ENCODE measurements at regions not wholly inside any gene's neighbourhood (a gene's known extent, or its start where the extent isn't known, plus 50 kb on each side); places are given as distances from the start of the nearest gene placed in this dataset.

DNA sequence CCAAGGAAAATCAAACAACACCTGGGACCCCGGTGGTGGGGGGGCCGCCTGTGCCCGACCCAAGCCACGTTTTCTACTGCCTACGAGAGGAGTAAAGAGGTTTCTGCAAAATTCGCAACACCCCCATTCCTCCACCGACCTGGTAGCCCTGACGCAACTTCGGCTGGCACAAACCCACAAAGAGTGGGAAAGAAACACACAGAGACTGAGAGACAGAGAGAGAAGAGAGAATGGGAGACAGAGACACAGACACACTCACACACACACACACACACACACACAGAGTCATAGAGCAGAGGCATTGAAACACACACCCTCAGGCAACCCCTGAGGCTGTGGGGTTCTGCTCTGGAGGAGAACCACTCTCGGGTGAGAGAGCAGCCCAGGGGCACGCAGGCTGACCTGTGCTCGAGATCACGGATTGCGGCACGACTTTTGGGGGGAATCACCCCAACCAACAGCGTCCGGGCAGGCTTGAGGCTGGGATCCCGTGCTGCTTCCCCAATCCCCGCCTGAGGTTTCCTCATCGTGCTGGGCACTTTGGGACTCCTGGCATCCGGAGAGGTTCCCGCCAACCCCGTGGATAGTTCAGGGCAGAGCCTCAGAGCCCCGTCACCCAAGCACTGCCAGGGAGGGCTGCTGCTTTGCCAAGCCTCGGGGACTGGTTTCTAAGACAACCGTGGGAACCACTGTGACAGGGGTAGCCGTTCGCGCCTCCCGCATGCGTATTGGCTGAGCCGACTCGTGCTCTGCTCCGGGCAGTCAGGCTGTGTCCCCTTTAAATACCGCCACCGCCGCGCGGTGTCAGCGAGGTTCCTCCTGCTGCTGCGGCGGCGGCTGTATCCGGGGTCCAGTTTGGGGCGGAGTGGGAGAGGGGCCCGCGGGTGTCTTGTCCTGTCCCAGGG lies 682.4 kb upstream of the TPTE start:
- TF ChIP-seq, protein P1, sequence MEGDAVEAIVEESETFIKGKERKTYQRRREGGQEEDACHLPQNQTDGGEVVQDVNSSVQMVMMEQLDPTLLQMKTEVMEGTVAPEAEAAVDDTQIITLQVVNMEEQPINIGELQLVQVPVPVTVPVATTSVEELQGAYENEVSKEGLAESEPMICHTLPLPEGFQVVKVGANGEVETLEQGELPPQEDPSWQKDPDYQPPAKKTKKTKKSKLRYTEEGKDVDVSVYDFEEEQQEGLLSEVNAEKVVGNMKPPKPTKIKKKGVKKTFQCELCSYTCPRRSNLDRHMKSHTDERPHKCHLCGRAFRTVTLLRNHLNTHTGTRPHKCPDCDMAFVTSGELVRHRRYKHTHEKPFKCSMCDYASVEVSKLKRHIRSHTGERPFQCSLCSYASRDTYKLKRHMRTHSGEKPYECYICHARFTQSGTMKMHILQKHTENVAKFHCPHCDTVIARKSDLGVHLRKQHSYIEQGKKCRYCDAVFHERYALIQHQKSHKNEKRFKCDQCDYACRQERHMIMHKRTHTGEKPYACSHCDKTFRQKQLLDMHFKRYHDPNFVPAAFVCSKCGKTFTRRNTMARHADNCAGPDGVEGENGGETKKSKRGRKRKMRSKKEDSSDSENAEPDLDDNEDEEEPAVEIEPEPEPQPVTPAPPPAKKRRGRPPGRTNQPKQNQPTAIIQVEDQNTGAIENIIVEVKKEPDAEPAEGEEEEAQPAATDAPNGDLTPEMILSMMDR (IDR thresholded peaks at IDR 0.05; ENCODE audit: insufficient read depth, low read length) = no peak
- TF ChIP-seq SPI1 (IDR thresholded peaks at IDR 0.05; ENCODE audit: borderline replicate concordance, low read depth) = no peak
- TF ChIP-seq POLR2AphosphoS5 (IDR thresholded peaks at IDR 0.05; ENCODE audit: low read depth) = no peak
- TF ChIP-seq, protein P2, sequence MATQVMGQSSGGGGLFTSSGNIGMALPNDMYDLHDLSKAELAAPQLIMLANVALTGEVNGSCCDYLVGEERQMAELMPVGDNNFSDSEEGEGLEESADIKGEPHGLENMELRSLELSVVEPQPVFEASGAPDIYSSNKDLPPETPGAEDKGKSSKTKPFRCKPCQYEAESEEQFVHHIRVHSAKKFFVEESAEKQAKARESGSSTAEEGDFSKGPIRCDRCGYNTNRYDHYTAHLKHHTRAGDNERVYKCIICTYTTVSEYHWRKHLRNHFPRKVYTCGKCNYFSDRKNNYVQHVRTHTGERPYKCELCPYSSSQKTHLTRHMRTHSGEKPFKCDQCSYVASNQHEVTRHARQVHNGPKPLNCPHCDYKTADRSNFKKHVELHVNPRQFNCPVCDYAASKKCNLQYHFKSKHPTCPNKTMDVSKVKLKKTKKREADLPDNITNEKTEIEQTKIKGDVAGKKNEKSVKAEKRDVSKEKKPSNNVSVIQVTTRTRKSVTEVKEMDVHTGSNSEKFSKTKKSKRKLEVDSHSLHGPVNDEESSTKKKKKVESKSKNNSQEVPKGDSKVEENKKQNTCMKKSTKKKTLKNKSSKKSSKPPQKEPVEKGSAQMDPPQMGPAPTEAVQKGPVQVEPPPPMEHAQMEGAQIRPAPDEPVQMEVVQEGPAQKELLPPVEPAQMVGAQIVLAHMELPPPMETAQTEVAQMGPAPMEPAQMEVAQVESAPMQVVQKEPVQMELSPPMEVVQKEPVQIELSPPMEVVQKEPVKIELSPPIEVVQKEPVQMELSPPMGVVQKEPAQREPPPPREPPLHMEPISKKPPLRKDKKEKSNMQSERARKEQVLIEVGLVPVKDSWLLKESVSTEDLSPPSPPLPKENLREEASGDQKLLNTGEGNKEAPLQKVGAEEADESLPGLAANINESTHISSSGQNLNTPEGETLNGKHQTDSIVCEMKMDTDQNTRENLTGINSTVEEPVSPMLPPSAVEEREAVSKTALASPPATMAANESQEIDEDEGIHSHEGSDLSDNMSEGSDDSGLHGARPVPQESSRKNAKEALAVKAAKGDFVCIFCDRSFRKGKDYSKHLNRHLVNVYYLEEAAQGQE (IDR thresholded peaks at IDR 0.05; ENCODE audit: insufficient replicate concordance, low read depth) = no peak

Data from HL-60 (cell line).